ENCODE measurements at regions not wholly inside any gene's neighbourhood (a gene's known extent, or its start where the extent isn't known, plus 50 kb on each side); places are given as distances from the start of the nearest gene placed in this dataset.

DNA sequence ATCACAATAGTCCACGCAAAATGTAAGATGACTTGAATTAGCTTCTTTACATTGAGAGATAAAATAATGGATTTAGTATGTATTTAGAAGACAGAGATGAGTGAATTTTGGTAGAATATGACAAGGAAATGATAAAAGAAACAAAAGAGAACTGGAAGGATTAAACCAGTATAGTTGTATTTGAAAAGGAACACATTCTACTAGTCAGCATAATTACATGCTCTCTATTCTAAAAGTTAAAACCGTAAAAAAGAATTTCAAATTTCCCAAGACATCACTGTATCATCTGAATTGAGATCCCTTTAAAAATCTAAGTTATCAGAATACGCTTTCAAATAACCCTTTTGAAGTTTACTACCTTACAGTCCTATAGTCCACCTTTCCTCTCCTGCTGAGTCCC lies 1156.7 kb upstream of the PCDH9 start:
- no peak for DNase-seq

DNA sequence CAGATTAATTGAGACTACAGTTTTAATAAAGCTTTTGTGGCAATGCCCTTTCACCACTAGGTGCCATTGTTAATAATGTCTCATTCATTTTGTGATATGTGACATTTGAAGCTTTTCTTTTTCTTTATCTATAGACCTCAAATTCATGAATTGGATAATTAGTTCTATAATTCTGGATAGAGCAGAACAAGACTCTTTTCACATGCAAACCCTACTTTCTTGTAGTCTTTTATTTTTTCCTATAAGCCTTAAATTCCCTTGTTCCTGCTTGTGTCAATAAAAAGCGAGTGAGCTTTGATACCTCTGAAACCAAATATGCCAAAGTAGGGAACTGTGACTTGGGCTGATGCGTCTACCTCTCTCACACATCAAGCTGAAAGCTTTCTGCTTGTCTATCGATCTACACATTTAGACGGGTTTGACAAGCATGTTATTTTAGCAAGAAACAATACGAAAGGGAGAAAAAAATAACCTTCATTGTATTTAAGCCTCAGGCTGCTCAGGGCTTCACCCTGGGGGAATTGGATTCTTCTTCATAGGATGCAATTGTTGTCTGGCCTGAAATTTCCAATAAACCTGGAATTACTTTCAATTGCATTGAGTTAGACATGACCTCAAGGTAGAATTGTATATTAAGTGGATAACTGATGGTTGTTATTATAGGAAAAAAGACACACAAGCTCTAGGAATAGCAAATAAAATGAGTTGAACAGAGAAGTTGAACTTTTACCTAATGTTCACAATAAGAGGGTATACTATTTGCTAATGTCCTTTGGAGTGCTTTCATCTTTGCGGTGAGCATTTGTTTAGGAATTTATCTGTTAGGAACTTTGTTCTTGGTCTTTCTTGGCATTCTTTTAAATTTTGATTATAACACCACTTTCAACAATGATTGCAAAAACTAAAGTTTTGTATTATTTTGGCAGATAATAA lies 1150.2 kb upstream of the PCDH9 start:
- no peak for DNase-seq

DNA sequence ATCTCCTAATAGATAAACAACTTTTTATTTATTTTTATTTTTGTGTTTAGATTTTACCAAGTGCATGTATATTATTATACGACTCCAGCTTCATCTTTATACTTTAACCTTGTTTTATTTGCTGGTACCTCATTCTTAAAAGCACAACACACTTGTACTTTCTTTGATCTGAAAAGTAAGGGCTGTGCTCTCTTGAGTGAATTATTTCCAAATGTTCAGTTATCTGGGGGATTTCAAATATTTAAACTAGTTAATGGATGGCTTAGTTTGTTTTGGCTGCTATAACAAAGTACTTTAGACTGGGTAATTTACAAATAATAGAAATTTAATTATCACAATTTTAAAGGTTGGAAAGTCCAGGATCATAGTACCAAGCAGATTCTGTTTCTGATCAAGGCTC lies 1148.2 kb upstream of the PCDH9 start:
- DNase-seq = no peak

DNA sequence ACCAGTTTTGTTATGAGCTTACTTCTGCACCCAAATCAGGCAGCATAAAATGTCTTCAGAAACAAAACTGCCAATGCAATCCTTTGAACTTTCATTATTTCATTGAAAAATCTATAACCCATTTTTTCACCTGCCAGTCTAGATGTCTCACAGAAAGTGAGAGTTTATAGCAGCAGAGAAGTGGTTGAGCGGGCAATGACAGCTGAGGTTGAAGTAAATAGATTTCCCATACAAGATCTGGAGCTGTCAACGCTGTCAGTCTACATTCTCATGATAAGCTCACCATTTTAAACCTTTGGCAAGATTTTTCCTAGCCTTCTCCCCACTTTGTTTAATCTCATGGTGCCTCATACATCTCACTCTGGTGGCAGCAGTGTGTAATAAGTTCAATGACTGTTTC lies 1144.9 kb upstream of the PCDH9 start:
- DNase-seq = no peak

DNA sequence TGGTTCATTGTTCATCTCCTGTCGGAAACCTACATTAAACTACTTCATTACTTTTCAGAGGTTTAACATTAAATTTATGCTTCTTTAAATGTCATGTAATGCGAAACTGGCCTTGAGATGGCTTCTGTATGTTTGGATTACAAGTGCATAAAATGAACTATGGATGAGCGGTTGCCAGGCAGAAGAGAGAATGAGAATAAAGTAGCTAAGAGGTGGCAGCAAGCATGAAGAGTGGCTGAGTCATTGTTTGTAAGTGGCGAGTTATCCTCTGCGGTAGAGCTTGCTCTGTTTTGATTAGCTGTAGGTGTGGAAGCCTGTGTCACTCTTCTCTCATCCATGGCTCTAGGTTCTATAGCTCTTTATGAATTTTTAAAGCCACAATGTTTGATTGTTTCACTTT lies 1139.6 kb upstream of the PCDH9 start:
- peak; percentile 69 for DNase-seq

DNA sequence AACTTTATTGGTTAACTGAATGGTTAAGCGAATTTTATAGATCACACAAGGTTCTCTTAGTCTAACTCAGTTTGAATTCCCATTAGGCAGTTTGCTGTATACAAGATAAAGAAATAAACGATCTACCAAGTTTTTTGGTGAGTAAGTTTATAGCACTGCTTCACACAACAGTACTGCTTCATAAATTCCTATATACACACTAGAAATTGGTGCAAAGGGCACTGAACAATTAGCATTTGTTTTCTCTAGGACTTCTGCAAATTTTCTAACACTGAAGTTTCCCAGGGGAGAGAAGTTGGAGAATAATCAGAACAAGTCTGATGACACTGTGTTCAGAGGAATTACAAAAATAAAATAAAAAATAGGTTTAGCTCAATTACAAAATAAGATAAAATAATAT lies 1138.8 kb upstream of the PCDH9 start:
- no peak for DNase-seq

DNA sequence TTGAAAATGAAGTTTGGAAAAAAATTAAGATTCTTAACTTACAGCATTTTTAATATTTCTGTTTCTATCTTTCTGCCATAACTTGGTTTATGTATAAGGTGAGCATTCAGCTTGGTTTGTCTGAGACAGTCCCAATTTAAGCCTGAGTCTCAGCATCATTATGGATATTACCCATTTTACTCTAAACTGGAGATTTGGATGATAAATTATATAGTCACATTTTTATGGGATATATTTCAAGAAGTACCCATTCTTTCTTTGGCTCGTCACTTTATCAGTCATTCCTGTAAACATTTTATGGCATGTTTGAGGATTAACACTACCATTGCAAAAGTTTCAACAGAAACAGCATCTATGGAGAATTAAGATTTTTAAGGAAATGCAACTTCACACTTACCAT lies 1129.0 kb upstream of the PCDH9 start:
- DNase-seq = no peak

DNA sequence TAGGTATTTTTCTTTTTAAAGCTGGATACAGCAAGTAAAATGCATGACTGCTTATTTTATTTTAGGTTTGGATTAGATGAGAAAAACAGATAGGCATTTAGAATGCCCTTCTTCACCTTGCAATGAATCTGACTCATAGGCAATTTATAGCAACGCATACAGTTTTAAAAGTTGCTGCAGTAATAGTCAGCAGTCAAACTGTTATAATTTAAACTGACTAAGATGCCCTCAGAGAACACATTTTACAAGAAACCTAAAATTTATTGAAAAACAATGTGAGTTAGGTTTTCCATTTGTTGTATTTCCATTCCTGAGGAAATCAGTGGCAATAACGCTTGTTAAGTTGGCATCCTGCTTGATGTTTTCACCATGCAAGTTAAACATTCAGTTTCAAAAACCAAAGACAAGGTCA lies 1128.2 kb upstream of the PCDH9 start:
- DNase-seq = no peak

DNA sequence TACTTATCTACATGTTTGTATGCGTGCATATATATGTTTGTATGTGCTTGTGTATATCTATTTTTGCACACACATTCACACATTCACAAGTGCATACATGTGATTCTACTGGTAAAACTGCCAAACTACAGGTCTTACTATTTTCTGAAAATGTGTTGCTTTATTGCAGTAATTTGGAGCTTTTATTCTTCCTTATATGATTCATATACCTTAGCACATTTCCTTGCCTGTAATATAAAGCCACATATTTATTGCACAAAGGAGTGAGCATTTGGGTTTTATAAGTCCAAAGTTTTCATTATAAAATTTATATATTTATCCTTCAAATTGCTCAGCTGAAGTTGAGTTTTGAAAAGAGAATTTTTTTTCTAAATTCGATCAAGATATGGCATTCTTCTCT lies 1120.4 kb upstream of the PCDH9 start:
- DNase-seq = no peak

DNA sequence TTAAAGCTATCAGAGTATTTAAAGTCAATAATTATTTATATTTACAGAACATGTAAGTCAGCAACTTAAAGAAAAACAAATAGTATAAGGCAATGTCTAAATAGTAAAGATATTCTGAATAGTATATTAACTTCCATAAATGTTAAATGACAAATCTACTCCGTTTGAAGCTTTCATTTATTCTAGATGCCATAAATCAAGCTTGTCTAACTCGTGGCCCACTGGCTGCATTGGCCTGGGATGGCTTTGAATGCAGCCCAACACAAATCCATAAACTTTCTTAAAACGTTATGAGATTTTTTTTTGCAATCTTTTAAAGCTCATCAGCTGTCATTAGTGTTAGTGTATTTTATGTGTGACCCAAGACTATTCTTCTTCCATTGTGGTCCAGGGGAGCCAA lies 1117.1 kb upstream of the PCDH9 start:
- no peak for DNase-seq

DNA sequence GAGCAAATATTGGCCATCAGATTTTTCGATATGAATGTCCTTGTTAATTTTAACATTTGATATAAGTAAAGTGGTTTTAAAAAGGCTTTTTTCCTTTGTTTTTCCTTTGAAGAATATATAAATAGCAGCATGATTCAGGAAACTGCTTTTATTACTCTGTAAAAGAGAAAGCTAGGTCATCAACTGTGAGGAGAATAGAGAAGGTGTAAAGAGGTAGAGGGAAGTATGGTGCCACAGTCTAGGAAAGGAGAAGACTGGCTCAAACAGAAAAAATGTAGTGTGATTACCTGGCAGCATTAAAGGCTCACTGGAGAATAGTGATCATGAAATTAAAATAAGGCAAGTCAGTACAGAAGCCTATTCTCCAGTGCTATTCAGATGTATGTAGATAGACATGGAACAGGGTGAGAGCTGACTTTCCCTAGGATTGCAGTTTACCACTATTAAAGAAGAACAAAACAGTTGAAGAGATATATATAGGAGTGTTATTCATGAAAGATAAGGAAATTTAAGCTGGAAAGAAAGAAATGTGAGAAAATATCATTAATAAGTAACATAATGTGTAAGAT lies 1115.9 kb upstream of the PCDH9 start:
- no peak for DNase-seq

DNA sequence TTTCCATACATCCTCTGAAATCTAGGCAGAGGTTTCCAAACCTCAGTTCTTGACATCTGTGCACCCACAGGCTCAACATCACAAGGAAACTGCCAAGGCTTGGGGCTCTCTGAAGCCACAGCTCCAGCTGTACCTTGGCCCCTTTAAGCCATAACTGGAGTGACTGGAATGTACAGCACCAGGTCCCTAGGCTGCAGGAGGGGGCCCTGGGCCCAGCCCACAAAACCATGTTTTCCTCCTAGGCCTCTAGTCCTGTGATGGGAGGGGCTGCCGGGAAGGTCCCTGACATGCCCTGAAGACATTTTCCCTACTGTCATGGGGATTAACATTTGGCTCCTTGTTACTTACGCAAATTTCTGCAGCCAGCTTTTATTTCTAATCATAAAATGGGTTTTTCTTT lies 1093.0 kb upstream of the PCDH9 start:
- no peak for DNase-seq

DNA sequence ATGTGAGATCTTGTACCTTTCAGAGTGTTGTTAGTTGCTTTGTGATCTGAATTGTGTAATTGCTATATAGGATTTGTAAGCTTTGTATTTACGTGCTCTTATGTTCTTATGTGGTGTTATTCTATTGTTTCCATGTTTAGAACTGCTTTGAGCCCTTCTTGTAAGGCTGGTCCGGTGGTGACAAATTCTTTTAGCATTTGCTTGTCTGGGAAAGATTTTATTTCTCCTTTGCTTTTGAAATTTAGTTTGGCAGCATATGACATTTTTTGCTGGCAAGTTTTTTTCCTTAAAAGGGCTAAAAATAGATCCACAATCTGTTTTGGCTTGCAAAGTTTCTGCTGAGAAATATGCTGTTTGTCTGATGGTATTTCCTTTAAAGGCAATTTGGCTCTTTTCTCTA lies 1089.2 kb upstream of the PCDH9 start:
- DNase-seq = no peak

DNA sequence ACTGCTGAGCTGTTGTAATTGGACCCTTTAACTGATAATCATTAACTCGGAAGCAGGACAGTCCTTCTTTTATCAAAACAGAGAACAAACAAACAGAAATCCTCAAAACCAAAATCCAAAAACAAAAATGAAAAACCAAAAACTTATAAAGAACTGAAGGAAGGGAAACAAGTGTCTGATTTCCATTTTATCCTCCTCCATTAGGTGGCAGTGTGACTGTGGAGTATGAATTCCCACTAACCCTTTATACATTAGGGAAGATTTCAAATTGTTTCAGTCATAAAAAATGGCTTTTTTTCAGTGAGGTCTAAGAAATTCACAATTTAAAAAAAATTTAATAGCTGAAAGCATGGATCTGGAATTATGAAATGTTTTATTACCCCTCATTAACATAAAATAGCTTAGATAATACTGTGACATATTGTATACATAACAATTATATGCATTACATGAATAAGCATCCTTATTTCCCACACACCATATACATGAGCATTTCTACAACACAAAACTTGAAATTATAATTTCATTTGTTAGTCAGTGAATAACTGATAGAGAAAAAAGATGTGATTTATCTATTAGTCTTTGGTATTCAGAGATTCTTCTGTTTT lies 1074.3 kb upstream of the PCDH9 start:
- peak; percentile 78 for DNase-seq

DNA sequence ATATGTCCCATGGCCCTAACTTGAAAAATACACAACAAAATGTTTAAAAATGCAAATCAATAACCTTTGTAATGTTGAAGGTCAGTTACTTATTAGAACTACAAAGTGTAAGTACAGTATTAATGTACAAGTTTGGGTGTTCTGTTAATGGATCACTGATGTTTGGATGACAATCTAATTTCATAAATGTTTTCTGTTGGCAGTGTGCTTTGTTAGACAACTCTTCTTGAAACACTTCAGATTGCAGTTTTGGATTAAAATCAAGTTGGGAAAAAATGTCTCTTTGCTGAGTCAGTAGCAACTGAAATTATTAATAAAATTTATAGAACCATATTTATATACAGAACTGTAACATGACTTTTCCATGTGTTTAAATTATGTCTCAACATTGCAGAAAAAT lies 1063.5 kb upstream of the PCDH9 start:
- no peak for DNase-seq

DNA sequence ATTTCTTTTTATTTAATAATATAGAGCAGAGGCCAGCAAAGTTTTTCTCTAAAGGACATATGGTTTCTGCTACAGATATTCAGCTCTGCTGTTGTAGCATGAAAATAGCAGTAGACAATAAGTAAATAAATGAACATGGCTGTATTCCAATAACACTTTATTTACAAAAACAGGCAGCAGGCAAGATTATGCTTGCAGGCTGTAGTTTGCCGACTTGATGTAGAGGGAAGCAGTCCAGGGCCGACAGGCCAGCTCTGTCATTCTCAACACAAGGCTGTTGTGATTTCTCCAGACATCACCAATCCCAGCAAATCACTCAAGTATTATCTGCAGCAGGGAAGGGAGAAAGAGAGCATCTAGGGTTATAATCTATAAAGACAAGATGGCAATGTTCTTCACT lies 1062.5 kb upstream of the PCDH9 start:
- DNase-seq = no peak

DNA sequence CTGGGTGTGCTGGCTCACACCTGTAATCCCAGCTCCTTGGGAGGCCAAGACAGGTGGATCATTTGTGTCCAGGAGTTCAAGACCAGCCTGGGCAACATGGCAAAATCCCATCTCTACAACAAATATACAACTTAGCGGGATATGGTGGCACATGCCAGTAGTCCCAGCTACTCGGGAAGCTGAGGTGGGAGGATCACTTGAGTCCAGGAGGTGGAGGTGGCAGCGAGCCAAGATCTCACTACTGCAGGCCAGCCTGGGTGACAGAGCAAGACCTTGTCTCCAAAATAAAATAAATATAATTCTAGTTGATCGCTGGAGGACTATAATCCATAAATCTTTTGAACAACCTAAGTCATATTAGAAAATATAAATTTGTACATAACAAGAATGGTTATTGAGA lies 1061.5 kb upstream of the PCDH9 start:
- no peak for DNase-seq

DNA sequence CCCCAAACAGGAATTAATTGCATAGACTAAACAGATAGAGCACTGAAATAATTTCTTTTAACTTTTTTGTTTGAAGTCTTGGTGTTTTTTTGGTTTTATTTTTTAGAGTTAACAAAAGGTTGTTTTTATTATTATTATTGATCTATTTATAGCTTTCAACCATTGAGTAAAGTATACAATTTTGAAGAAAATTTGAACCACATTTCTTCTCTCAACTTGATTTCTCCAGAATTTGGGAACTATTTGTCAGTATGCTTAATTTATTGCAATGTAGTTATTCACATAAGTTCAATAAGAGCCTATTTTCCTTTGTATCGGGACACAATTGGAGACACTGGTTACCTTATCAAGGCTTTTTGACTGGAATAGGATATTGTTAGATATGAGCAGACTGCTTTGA lies 1045.6 kb upstream of the PCDH9 start:
- peak; percentile 25 for DNase-seq

DNA sequence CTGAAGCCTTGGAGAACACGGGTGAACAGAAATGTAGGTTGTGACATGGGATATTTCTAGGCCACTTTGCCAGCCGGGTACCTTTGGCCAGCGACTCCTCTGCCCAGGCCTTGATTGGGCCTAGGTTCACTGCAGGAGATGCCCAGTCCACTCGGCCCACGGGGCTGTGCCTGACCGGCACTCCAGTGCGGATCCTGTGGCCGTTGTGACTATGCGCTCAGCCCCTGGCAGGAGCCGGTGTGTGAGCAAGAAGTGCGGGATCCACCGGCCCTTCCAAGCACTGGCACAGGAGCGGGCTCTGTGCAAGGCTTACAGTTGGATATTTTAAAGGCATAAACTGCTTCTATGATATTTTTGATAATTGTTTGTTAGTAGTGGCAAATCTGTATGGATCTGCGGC lies 1042.5 kb upstream of the PCDH9 start:
- no peak for DNase-seq

DNA sequence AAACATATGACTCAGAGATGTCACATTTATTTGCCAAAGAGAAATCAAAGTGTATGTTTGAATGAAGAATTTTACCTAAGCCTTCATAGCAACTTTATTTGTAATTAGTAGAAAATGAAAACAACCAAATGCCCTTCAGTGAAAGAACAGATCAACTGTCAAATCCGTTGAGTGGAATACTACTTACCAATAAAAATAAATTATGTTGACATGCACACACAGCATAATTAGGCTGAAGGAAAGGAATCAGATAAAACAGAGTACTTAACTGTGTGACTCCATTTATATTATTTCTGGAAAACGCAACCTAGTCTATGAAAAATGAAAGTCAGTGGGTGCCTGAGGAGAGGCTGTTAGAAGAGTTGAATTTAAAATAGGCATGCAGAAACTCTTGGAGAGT lies 1034.6 kb upstream of the PCDH9 start:
- no peak for DNase-seq

DNA sequence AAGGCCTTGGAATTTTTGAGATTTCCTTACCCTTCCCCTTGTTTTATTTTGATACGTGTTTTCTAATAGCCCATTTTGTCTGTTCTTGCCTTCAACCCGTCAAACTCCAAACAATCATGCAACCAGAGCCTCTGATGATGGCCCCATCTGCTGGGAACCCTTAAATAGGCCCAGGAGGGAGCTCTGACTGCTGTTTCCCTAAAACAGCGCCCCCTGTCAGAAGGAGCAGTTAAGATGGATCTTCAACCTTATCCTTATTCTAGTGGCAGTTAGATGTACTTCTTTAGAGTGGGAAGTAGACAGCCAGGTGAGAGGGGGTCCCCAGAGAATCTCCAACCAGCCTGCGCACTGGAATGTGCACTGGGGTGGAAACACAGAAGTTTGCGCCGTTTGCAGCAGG lies 1031.0 kb upstream of the PCDH9 start:
- DNase-seq = peak; percentile 19

DNA sequence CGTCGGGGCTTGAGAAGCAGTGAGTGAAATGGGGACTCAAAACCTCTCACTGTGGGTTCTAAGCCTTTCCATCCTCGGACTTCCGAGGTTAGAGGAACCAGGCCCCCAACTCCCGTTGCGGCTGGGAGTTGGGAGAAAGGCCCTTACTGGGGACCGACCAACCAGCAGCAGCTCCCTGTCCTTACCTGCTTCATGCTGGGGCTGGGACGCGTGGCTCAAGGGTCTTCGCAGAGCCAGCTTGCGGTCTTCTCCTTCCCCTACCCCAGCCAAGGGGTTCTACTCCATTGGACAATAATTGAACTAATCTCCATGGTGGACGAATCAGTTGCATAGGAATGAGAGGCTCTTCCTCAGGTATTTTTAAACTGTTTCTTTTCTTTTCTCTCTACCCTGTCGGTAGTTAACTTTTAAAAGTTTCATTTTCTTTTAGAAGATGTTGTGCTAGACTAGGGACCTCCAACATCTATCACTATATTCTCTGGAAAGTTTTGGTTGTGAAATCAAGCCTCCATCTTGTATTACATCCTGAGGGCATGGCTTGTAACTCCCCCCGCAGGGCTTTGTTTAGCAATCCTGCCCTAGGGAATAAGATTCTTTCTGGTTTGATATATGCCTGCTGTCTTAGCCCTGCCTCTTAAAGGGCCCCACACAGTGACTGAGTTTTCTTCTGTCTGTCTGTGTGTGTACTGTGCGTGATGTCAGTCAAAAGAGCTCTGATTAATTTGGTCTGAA lies 1027.1 kb upstream of the PCDH9 start:
- DNase-seq = peak; percentile 13

DNA sequence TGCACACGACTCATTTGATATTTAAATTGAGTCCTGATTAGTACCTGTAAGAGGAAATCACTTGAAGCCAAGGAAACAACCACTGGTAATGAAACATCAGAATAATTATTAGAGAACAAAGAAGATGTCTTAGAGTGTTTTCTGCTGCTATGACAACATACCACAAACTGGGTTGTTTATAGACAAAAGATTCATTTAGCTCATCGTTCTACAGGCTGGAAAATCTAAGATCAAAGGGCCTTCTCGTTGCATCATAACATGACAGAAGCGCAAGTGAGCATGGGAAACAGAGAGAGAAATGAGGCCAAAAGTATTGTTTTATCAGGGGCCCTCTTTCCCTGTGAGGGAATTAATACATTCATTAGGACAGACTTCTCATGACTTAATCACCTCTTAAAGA lies 1024.0 kb upstream of the PCDH9 start:
- no peak for DNase-seq

DNA sequence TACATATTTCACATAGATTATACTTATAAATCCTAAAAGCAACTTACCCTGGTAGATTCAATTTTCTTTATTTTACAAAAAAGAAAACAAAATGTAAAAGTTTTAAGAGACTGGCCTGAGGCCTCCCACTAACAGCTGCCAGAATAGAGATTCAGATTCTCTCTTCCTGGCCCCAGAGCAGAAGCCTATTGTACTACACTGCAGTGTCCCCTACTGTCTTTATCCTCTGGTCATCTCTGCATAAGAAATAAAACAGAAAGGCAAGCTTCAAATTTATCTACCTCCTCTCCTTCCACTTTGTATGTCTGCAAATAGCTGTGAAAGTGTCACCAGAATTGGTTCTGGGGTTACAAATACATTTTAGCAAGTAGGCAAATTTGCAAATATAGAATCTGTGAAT lies 1004.1 kb upstream of the PCDH9 start:
- peak; percentile 54 for DNase-seq

Data from OCI-M1 (cell line).